GM20431 (cell line): ENCODE measurements at regions not wholly inside any gene's neighbourhood (a gene's known extent, or its start where the extent isn't known, plus 50 kb on each side); places are given as distances from the start of the nearest gene placed in this dataset.
"Not testable (repeated sequence)": the region's sequence is repeated elsewhere in the genome, so short reads cannot be mapped to it uniquely, and the experiment has no call there.

Source experiments
- in situ Hi-C: fragments of 300-500 bp; cut with MseI, MboI; formaldehyde crosslinking; loops from one replicate; pipeline ENCODE4 v1.15.0; 2020; ENCODE audit warnings: low sequenced_read_pairs; ENCODE audit not compliant: unreplicated experiment

DNA sequence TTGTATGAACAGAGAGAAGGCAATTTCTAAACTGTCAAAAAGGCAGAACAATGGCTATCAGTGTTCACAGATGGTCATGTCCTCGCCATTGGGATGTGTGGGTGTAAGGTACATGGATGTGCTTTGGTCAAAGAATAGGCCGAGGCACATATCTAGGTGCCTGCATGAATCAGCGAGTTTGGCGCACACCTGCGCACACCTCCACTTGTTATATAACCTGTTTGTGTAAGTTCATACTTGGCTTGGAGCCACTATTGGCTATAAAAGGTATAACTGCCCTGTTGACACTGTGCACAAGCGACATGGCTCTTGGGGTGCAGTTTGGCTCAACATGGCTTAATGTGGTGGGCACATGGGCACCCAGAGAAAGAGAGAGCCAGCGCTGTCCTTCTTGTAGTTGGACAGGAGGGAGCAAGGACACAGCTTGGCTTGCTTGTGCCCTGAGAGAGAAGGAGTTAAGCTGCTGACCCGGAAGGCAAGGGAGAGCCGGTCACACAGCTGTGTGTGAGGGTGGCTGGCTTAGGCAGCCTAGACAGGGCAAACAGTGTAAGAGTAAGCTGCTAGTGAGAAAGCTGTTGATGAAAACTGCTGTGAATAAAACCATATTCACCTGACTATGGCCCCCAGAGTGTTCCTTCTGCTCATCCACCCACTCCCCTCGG lies 499.1 kb downstream of the KCNJ2 start:
- in situ Hi-C loops, result no loop called here

DNA sequence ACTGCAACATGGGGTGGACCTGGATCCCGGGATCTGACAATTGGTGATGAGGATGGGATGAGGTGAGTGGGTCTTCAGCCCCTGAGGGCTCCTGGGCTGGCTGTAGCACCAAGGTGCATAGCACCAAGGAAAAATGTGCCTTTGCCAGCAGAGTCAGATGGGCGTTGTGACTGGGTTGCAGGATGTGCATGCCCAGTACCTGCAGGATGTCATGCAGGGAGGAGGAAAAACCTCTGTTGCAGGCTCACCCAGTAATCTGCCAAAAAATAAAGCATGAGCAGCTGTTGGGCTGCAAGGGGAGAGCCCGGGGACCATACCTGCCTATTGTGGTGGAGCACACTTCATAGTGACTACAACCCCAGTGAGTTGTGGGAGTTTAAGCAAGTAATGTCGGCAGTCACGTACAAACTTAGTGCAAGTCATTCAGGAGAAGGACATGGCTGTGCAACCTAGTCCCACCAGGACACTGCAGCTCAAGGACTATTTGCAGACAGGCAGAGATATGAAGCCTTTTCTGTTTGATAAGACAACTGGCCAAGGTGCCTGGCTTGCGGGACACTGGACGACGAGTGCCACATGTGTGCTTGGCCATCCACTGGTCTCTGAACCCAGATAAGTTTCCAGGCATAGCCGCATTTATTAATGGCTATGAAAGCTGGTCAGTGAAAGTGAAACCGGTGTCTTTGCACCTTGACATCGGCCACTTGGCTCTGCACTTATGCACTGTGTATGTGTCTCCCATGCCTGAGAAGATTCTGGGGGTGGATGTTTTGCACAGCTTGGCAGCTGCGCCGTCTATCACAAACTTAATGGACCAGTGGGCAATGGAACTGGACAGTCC lies 499.8 kb downstream of the KCNJ2 start:
- in situ Hi-C loops, result no loop called here

DNA sequence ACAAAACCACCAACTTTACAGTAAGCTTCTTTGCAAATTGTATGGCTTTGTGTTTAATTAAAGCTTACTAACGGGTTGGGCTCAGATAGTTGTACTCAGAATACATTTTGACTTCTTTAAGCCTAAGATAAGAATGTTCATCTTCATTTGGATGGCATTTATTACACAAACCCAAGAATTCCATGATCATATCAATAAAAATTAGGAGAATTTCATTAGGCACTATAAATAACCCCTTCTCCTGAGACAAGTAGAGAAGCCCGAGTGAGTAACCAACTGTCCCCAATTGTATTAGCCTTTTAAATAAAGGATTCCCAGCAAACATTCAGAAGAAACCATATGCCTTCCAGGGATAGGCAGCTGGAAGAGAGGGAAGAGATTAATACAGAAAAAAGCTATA lies 504.7 kb downstream of the KCNJ2 start:
- in situ Hi-C loops, result no loop called here

- in situ Hi-C loops, result no loop called here
Measured at GRCh38 chr17:70675070-70675590, 505.8 kb downstream of the KCNJ2 start.

- in situ Hi-C loops, result no loop called here
Measured at GRCh38 chr17:70677783-70678647, 508.7 kb downstream of the KCNJ2 start.

GRCh38 chr17:70678889-70679288 lies 509.6 kb downstream of the KCNJ2 start:
- in situ Hi-C loops, result no loop called here

- in situ Hi-C loops, result no loop called here
Measured at GRCh38 chr17:70683936-70684335, 514.6 kb downstream of the KCNJ2 start.

DNA sequence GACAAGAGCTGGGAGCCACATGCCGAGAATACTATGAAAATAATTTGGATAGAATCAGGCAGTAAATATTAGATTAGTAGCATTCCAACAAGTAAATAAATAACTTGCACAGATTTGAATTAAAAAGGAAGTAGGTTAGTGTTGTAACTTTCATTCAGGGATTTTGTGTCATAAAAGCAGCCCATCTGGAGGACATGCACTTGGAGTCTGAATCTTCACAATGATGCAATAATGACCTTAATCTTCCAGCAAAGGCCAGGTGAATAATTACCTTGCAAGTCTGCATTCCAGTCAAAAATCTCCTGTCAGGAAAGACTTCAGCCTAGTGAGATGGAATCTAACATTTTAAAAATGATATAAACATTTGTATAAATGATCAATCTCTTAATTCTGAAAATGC lies 518.1 kb downstream of the KCNJ2 start:
- in situ Hi-C loops, result no loop called here

- in situ Hi-C loops, result no loop called here
Measured at GRCh38 chr17:70691150-70691549, 521.8 kb downstream of the KCNJ2 start.

DNA sequence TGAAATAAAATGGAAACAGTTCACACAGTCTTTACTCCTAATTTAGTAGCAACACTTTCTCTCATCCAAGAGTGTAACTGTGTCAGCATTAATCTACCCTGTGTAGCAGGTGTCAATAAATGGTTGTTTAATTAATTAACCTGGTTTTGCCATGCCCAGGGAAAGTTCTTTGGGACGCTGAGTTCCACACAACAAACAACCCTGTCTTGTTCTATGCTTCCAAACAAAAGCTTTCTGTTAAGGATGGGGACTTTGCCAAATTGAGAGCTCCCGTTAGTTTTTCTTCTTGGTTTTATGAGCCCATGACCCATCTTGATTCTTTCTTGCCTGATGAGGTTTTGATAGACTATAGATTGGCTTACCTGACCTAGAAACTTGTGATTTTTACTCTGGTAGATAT lies 530.1 kb downstream of the KCNJ2 start:
- in situ Hi-C loops, result no loop called here

DNA sequence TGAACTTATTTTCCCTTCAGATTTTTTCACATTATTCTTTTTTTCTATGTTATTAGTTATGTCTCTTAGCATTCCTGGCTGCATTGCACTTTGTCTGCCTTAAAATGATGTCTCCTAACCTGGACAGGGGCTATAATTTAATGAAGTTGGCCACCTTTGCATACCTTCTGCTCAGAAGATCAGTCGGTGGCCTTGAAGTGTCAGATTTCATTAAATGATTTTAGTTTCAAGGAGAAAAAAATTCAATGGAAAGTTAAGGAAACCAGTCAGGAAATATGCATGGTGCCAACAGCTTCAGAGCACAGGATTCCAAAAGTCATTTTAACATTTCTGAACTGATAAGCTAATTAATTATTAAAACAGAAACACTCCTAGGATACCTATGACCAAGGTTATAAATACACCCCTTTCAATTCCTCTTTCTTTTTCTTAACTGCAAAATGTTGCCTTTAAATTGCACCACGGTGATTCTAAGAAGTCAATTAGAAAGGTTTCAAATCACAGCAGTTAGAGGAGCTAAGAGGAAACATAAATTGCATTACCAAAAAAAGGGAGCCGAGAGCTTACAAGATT lies 533.4 kb downstream of the KCNJ2 start:
- in situ Hi-C loops, result no loop called here

GRCh38 chr17:70709596-70709995 lies 540.3 kb downstream of the KCNJ2 start:
- in situ Hi-C loops, result no loop called here

GRCh38 chr17:70713694-70714093 lies 544.4 kb downstream of the KCNJ2 start:
- in situ Hi-C loops, result no loop called here

DNA sequence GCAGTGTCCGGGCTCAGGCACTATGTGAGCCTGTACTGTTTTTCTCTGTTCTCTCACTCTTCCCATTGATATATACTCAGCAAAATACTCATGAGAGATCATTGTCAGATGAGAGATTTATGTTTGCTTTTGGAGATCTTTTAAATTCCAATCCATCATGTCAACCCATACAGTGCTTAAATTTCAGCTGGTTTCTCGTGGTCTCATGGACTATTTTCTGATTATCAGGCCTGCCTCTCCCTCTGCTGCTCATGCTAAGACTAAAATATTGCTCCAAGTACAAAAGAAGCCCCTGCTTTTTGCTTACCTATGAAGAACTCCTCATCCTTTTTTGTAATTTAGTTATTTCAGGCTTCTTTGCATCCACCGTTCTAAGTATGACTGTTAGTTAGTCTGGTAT lies 547.2 kb downstream of the KCNJ2 start:
- in situ Hi-C loops, result no loop called here

GRCh38 chr17:70717042-70717441 lies 547.7 kb downstream of the KCNJ2 start:
- in situ Hi-C loops, result no loop called here

DNA sequence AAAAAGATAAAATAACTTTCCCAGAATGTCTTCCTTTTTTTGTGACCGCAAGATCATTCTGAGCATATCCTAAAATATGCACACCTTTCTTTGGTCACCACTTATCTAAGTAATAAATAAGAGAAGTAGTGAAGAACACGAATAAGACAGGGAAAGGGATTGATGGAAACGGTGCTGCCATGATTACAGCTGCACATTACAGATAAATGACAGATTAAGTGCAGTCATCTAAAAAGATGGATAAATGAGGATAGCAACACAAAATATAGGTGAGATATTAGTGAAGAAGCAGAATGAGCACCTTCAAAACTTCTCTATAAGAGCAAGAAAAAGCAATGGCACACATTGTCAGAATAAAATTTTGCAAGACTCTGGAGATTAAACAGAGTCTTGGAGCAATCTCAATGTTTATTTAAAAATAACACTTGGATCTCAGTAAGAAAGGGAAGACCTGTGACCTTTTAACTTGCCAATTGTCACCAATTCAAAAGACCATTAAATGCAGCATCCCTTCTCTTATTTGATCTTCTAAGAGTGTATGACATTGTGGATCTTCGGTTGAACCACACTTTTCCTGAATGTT lies 567.1 kb downstream of the KCNJ2 start:
- in situ Hi-C loops, result no loop called here

- in situ Hi-C loops, result no loop called here
Measured at GRCh38 chr17:70739065-70739464, 569.7 kb downstream of the KCNJ2 start.

GRCh38 chr17:70746574-70746973 lies 577.2 kb downstream of the KCNJ2 start:
- in situ Hi-C loops, result not testable (repeated sequence)

DNA sequence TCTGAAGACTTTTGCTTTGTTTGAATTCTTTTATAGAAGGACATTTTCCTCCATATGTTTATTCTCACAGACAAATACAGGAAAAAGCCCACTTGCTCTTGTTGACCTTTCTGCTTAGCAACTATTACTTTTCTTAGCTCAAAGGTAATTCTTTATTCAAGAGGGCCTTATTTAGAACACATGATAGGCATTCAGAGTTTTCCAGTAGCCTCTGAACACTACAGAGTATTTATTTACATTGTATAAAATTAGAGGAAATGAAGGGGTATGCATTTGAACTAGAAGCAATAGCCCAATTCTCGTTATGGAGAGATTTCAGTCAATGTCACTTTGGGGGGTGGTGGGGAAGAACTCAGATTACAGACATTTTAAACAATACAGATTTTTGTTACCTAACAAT lies 581.7 kb downstream of the KCNJ2 start:
- in situ Hi-C loops, result no loop called here

- in situ Hi-C loops, result not testable (repeated sequence)
Measured at GRCh38 chr17:70752461-70752860, 583.1 kb downstream of the KCNJ2 start.
